ENCODE measurements at regions not wholly inside any gene's neighbourhood (a gene's known extent, or its start where the extent isn't known, plus 50 kb on each side); places are given as distances from the start of the nearest gene placed in this dataset.

GRCh38 chr6:93164781-93165180 is 254.6 kb downstream of the EPHA7 start:
- no peak for DNase-seq (ENCODE audit: low read depth)
- H3K4me3 ChIP-seq (ENCODE audit: low read length) = no peak overlapping the region
- no peak for TF ChIP-seq CTCF (conservative IDR thresholded peaks at IDR 0.05; ENCODE audit: low read length)

- no peak for TF ChIP-seq CTCF (conservative IDR thresholded peaks at IDR 0.05; ENCODE audit: low read length)
- DNase-seq (ENCODE audit: low read depth) = no peak
- H3K4me3 ChIP-seq (ENCODE audit: low read length) = no peak overlapping the region
Measured at GRCh38 chr6:93163146-93163545, 256.2 kb downstream of the EPHA7 start.

GRCh38 chr6:93139408-93140081 is 279.8 kb downstream of the EPHA7 start:
- no peak for TF ChIP-seq CTCF (conservative IDR thresholded peaks at IDR 0.05; ENCODE audit: low read length)
- no peak for DNase-seq (ENCODE audit: low read depth)
- H3K4me3 ChIP-seq (ENCODE audit: low read length) = no peak overlapping the region

- TF ChIP-seq CTCF (conservative IDR thresholded peaks at IDR 0.05; ENCODE audit: low read length) = no peak
- no peak overlapping the region for H3K4me3 ChIP-seq (ENCODE audit: low read length)
- DNase-seq (ENCODE audit: low read depth) = no peak
Measured at GRCh38 chr6:93136111-93136510, 283.2 kb downstream of the EPHA7 start.

GRCh38 chr6:93124006-93124632 is 295.2 kb downstream of the EPHA7 start:
- DNase-seq (ENCODE audit: low read depth) = no peak
- H3K4me3 ChIP-seq (ENCODE audit: low read length) = no peak overlapping the region
- no peak for TF ChIP-seq CTCF (conservative IDR thresholded peaks at IDR 0.05; ENCODE audit: low read length)

- DNase-seq (ENCODE audit: low read depth) = no peak
- no peak overlapping the region for H3K4me3 ChIP-seq (ENCODE audit: low read length)
- TF ChIP-seq CTCF (conservative IDR thresholded peaks at IDR 0.05; ENCODE audit: low read length) = no peak
Measured at GRCh38 chr6:93123585-93123984, 295.8 kb downstream of the EPHA7 start.

- no peak for TF ChIP-seq CTCF (conservative IDR thresholded peaks at IDR 0.05; ENCODE audit: low read length)
- DNase-seq (ENCODE audit: low read depth) = no peak
- H3K4me3 ChIP-seq (ENCODE audit: low read length) = no peak overlapping the region
Measured at GRCh38 chr6:93120154-93120742, 299.1 kb downstream of the EPHA7 start.
